ENCODE measurements at regions not wholly inside any gene's neighbourhood (a gene's known extent, or its start where the extent isn't known, plus 50 kb on each side); places are given as distances from the start of the nearest gene placed in this dataset.

DNA sequence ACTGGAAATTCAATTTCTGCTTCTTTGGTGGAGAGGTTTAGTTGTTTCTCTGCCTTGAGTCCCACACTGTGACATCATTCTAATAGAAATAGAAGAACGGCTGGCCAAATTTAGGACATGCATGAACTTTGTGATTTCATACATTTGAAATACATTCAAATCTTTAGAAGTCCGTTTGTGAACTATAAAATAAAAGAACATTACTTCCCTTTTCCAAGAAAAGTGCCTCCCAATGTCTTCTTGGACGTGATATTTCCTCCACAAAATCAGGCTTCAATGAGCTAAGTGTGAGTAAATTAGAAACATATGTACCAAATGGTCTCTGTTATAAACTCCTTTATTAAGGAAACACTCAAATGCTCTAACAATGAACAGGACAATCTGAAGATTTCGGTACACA is 314.5 kb upstream of the AKR1E2 start:
- TF ChIP-seq, protein P1, sequence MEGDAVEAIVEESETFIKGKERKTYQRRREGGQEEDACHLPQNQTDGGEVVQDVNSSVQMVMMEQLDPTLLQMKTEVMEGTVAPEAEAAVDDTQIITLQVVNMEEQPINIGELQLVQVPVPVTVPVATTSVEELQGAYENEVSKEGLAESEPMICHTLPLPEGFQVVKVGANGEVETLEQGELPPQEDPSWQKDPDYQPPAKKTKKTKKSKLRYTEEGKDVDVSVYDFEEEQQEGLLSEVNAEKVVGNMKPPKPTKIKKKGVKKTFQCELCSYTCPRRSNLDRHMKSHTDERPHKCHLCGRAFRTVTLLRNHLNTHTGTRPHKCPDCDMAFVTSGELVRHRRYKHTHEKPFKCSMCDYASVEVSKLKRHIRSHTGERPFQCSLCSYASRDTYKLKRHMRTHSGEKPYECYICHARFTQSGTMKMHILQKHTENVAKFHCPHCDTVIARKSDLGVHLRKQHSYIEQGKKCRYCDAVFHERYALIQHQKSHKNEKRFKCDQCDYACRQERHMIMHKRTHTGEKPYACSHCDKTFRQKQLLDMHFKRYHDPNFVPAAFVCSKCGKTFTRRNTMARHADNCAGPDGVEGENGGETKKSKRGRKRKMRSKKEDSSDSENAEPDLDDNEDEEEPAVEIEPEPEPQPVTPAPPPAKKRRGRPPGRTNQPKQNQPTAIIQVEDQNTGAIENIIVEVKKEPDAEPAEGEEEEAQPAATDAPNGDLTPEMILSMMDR (IDR thresholded peaks at IDR 0.05): no peak
- TF ChIP-seq EP300 (IDR thresholded peaks at IDR 0.05; ENCODE audit: low read depth): no peak
